ENCODE measurements at regions not wholly inside any gene's neighbourhood (a gene's known extent, or its start where the extent isn't known, plus 50 kb on each side); places are given as distances from the start of the nearest gene placed in this dataset.

- Histone ChIP-seq H3K9me1 (ENCODE audit: control insufficient read depth, insufficient read depth, low read length) (no peaks in the 10 kb centered on the region), H3K36me3 (ENCODE audit: control insufficient read depth, insufficient read depth, low read length) (no peaks in the 10 kb centered on the region), H3K79me2 (ENCODE audit: control insufficient read depth, insufficient read depth, low read length) (no peaks in the 10 kb centered on the region), H3K9me3 (replicated peaks; ENCODE audit: control insufficient read depth, insufficient read depth, low read depth, low read length) (no peaks in the 10 kb centered on the region), H3K4me3 (no peak overlapping the region), H3K27me3 (ENCODE audit: control insufficient read depth in 2 of 2, insufficient read depth in 2 of 2, low read length in 2 of 2) (no peaks in the 10 kb centered on the region), H4K20me1 (replicated peaks; ENCODE audit: control insufficient read depth, insufficient read depth, low read length) (no peaks in the 10 kb centered on the region), H3K9ac (ENCODE audit: insufficient read depth in 1 of 2, low read depth in 2 of 2, low read length in 2 of 2) (no peak overlapping the region), H2AFZ (ENCODE audit: low read depth, low read length) (no peak overlapping the region), H3K4me1 (replicated peaks in 1 of 2; ENCODE audit: control insufficient read depth in 2 of 2, insufficient read depth in 2 of 2, low read length in 2 of 2) (no peaks in the 10 kb centered on the region), H3K27ac (ENCODE audit: extremely low read depth, low read depth, low read length) (no peak overlapping the region), H3K4me2 (ENCODE audit: insufficient read depth, low read length) (no peak overlapping the region)
- CTCF ChIA-PET (ENCODE audit: low intra/inter-chr PET ratio) = no interaction called here
- WGBS (ENCODE audit: insufficient coverage, low coverage, missing lambda C conversion rate) = 0% methylated on average over 2 of the region's 2 CpGs
- ATAC-seq (no peak), DNase-seq (ENCODE audit: extremely low read depth in 1 of 4, low spot score in 3 of 4) (no peak), FAIRE-seq (no peak)
- intact Hi-C loops (cut with micrococcal nuclease) (no loop called here), in situ Hi-C loops (cut with MboI) (no loop called here)
- POLR2A ChIA-PET = no interaction called here
- BruUV-seq (replicated peaks) = no TSS peak
- TF ChIP-seq TAF7 (tag; IDR thresholded peaks at IDR 0.05) (no peak), ZBTB11 (CRISPR knock-in tag; IDR thresholded peaks at IDR 0.05) (no peak), ZSCAN32 (CRISPR knock-in tag; IDR thresholded peaks at IDR 0.05) (no peak), PATZ1 (CRISPR knock-in tag; IDR thresholded peaks at IDR 0.05; ENCODE audit: borderline replicate concordance) (no peak), SMARCC2 (IDR thresholded peaks at IDR 0.05; ENCODE audit: low read depth) (no peak), JUNB (CRISPR knock-in tag; conservative IDR thresholded peaks at IDR 0.05) (no peak), ZNF41 (CRISPR knock-in tag; conservative IDR thresholded peaks at IDR 0.05) (no peak), HMG20B (CRISPR knock-in tag; IDR thresholded peaks at IDR 0.05) (no peak), RBM17 (IDR thresholded peaks at IDR 0.05; ENCODE audit: borderline replicate concordance, low read depth, low read length) (no peak), RCOR1 (IDR thresholded peaks at IDR 0.05; ENCODE audit: borderline replicate concordance in 1 of 2, low read depth in 2 of 2, low read length in 2 of 2) (no peak)
- TF ChIP-seq, protein P1, sequence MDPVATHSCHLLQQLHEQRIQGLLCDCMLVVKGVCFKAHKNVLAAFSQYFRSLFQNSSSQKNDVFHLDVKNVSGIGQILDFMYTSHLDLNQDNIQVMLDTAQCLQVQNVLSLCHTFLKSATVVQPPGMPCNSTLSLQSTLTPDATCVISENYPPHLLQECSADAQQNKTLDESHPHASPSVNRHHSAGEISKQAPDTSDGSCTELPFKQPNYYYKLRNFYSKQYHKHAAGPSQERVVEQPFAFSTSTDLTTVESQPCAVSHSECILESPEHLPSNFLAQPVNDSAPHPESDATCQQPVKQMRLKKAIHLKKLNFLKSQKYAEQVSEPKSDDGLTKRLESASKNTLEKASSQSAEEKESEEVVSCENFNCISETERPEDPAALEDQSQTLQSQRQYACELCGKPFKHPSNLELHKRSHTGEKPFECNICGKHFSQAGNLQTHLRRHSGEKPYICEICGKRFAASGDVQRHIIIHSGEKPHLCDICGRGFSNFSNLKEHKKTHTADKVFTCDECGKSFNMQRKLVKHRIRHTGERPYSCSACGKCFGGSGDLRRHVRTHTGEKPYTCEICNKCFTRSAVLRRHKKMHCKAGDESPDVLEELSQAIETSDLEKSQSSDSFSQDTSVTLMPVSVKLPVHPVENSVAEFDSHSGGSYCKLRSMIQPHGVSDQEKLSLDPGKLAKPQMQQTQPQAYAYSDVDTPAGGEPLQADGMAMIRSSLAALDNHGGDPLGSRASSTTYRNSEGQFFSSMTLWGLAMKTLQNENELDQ (CRISPR knock-in tag; IDR thresholded peaks at IDR 0.05; ENCODE audit: borderline replicate concordance) = no peak
- TF ChIP-seq, protein P2, sequence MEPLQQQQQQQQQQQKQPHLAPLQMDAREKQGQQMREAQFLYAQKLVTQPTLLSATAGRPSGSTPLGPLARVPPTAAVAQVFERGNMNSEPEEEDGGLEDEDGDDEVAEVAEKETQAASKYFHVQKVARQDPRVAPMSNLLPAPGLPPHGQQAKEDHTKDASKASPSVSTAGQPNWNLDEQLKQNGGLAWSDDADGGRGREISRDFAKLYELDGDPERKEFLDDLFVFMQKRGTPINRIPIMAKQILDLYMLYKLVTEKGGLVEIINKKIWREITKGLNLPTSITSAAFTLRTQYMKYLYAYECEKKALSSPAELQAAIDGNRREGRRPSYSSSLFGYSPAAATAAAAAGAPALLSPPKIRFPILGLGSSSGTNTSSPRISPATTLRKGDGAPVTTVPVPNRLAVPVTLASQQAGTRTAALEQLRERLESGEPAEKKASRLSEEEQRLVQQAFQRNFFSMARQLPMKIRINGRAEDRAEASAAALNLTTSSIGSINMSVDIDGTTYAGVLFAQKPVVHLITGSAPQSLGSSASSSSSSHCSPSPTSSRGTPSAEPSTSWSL (CRISPR knock-in tag; IDR thresholded peaks at IDR 0.05; ENCODE audit: borderline replicate concordance) = no peak
These were observed 684.0 kb upstream of the PRKX start for GRCh38 chrX:4397471-4397870.
